ENCODE measurements at regions not wholly inside any gene's neighbourhood (a gene's known extent, or its start where the extent isn't known, plus 50 kb on each side); places are given as distances from the start of the nearest gene placed in this dataset.

GRCh38 chr9:673966-674526, 167.5 kb upstream of the DMRT1 start (continued):
- TF ChIP-seq ZEB1 (IDR thresholded peaks at IDR 0.05; ENCODE audit: insufficient replicate concordance, low read depth), result peak; percentile 37
- peak; percentile 50 for TF ChIP-seq MED1 (CRISPR knock-in tag; IDR thresholded peaks at IDR 0.05)
- TF ChIP-seq CEBPG (CRISPR knock-in tag; IDR thresholded peaks at IDR 0.05), result 0 out of 2 replicates have a peak, but pooled peaks have one; percentile 3
- TF ChIP-seq, protein P1, sequence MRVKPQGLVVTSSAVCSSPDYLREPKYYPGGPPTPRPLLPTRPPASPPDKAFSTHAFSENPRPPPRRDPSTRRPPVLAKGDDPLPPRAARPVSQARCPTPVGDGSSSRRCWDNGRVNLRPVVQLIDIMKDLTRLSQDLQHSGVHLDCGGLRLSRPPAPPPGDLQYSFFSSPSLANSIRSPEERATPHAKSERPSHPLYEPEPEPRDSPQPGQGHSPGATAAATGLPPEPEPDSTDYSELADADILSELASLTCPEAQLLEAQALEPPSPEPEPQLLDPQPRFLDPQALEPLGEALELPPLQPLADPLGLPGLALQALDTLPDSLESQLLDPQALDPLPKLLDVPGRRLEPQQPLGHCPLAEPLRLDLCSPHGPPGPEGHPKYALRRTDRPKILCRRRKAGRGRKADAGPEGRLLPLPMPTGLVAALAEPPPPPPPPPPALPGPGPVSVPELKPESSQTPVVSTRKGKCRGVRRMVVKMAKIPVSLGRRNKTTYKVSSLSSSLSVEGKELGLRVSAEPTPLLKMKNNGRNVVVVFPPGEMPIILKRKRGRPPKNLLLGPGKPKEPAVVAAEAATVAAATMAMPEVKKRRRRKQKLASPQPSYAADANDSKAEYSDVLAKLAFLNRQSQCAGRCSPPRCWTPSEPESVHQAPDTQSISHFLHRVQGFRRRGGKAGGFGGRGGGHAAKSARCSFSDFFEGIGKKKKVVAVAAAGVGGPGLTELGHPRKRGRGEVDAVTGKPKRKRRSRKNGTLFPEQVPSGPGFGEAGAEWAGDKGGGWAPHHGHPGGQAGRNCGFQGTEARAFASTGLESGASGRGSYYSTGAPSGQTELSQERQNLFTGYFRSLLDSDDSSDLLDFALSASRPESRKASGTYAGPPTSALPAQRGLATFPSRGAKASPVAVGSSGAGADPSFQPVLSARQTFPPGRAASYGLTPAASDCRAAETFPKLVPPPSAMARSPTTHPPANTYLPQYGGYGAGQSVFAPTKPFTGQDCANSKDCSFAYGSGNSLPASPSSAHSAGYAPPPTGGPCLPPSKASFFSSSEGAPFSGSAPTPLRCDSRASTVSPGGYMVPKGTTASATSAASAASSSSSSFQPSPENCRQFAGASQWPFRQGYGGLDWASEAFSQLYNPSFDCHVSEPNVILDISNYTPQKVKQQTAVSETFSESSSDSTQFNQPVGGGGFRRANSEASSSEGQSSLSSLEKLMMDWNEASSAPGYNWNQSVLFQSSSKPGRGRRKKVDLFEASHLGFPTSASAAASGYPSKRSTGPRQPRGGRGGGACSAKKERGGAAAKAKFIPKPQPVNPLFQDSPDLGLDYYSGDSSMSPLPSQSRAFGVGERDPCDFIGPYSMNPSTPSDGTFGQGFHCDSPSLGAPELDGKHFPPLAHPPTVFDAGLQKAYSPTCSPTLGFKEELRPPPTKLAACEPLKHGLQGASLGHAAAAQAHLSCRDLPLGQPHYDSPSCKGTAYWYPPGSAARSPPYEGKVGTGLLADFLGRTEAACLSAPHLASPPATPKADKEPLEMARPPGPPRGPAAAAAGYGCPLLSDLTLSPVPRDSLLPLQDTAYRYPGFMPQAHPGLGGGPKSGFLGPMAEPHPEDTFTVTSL (CRISPR knock-in tag; IDR thresholded peaks at IDR 0.05; ENCODE audit: borderline replicate concordance), result peak; percentile 56; the same call in 1 of the 2 replicates
- TF ChIP-seq ZNF567 (CRISPR knock-in tag; IDR thresholded peaks at IDR 0.05; ENCODE audit: borderline replicate concordance), result 0 out of 2 replicates have a peak, but pooled peaks have one; percentile 27
- peak; percentile 42; the same call in 1 of the 2 replicates for TF ChIP-seq HMG20B (CRISPR knock-in tag; conservative IDR thresholded peaks at IDR 0.05)
- TF ChIP-seq, protein P2, sequence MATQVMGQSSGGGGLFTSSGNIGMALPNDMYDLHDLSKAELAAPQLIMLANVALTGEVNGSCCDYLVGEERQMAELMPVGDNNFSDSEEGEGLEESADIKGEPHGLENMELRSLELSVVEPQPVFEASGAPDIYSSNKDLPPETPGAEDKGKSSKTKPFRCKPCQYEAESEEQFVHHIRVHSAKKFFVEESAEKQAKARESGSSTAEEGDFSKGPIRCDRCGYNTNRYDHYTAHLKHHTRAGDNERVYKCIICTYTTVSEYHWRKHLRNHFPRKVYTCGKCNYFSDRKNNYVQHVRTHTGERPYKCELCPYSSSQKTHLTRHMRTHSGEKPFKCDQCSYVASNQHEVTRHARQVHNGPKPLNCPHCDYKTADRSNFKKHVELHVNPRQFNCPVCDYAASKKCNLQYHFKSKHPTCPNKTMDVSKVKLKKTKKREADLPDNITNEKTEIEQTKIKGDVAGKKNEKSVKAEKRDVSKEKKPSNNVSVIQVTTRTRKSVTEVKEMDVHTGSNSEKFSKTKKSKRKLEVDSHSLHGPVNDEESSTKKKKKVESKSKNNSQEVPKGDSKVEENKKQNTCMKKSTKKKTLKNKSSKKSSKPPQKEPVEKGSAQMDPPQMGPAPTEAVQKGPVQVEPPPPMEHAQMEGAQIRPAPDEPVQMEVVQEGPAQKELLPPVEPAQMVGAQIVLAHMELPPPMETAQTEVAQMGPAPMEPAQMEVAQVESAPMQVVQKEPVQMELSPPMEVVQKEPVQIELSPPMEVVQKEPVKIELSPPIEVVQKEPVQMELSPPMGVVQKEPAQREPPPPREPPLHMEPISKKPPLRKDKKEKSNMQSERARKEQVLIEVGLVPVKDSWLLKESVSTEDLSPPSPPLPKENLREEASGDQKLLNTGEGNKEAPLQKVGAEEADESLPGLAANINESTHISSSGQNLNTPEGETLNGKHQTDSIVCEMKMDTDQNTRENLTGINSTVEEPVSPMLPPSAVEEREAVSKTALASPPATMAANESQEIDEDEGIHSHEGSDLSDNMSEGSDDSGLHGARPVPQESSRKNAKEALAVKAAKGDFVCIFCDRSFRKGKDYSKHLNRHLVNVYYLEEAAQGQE (IDR thresholded peaks at IDR 0.05; ENCODE audit: borderline replicate concordance in 1 of 2, low read depth in 1 of 2, low read length in 2 of 2), result peak in 1 of 2 experiments; percentile 11; a peak in 1 of 4 replicates
- TF ChIP-seq, protein P3, sequence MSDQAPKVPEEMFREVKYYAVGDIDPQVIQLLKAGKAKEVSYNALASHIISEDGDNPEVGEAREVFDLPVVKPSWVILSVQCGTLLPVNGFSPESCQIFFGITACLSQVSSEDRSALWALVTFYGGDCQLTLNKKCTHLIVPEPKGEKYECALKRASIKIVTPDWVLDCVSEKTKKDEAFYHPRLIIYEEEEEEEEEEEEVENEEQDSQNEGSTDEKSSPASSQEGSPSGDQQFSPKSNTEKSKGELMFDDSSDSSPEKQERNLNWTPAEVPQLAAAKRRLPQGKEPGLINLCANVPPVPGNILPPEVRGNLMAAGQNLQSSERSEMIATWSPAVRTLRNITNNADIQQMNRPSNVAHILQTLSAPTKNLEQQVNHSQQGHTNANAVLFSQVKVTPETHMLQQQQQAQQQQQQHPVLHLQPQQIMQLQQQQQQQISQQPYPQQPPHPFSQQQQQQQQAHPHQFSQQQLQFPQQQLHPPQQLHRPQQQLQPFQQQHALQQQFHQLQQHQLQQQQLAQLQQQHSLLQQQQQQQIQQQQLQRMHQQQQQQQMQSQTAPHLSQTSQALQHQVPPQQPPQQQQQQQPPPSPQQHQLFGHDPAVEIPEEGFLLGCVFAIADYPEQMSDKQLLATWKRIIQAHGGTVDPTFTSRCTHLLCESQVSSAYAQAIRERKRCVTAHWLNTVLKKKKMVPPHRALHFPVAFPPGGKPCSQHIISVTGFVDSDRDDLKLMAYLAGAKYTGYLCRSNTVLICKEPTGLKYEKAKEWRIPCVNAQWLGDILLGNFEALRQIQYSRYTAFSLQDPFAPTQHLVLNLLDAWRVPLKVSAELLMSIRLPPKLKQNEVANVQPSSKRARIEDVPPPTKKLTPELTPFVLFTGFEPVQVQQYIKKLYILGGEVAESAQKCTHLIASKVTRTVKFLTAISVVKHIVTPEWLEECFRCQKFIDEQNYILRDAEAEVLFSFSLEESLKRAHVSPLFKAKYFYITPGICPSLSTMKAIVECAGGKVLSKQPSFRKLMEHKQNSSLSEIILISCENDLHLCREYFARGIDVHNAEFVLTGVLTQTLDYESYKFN (CRISPR knock-in tag; conservative IDR thresholded peaks at IDR 0.05), result peak; percentile 61
- TF ChIP-seq TEAD3 (CRISPR knock-in tag; optimal IDR thresholded peaks at IDR 0.05; ENCODE audit: borderline replicate concordance), result peak; percentile 20
- TF ChIP-seq ZNF10 (CRISPR knock-in tag; IDR thresholded peaks at IDR 0.05; ENCODE audit: borderline replicate concordance, low read depth), result no peak
- TF ChIP-seq RFXAP (CRISPR knock-in tag; IDR thresholded peaks at IDR 0.05; ENCODE audit: borderline replicate concordance), result no peak
- no peak for TF ChIP-seq ZBTB38 (CRISPR knock-in tag; IDR thresholded peaks at IDR 0.05)
- TF ChIP-seq ZNF710 (CRISPR knock-in tag; IDR thresholded peaks at IDR 0.05; ENCODE audit: borderline replicate concordance), result peak; percentile 43; the same call in 1 of the 2 replicates

Measured in HepG2 (cell line).